HCEC 1CT (cell line): ENCODE measurements at regions not wholly inside any gene's neighbourhood (a gene's known extent, or its start where the extent isn't known, plus 50 kb on each side); places are given as distances from the start of the nearest gene placed in this dataset.

Experiments used
- DNase-seq: peaks from one replicate; pipeline ENCODE4 v3.0.0-alpha.2; 2017

- DNase-seq, result no peak
Measured at GRCh38 chr10:78853864-78854263, 214.9 kb upstream of the ZMIZ1 start.

- no peak for DNase-seq
Measured at GRCh38 chr10:78856421-78856820, 212.3 kb upstream of the ZMIZ1 start.

- no peak for DNase-seq
Measured at GRCh38 chr10:78857193-78857592, 211.6 kb upstream of the ZMIZ1 start.

- DNase-seq, result no peak
Measured at GRCh38 chr10:78859266-78859665, 209.5 kb upstream of the ZMIZ1 start.

GRCh38 chr10:78859769-78860168 lies 209.0 kb upstream of the ZMIZ1 start:
- no peak for DNase-seq

- DNase-seq, result no peak
Measured at GRCh38 chr10:78860260-78860914, 208.4 kb upstream of the ZMIZ1 start.

- DNase-seq, result no peak
Measured at GRCh38 chr10:78861529-78862327, 207.0 kb upstream of the ZMIZ1 start.

GRCh38 chr10:78862328-78862640 lies 206.5 kb upstream of the ZMIZ1 start:
- no peak for DNase-seq

GRCh38 chr10:78863140-78863905 lies 205.4 kb upstream of the ZMIZ1 start:
- DNase-seq, result no peak

- DNase-seq, result no peak
Measured at GRCh38 chr10:78863906-78864239, 204.9 kb upstream of the ZMIZ1 start.

- no peak for DNase-seq
Measured at GRCh38 chr10:78864761-78865537, 203.8 kb upstream of the ZMIZ1 start.

- DNase-seq, result no peak
Measured at GRCh38 chr10:78865538-78865875, 203.3 kb upstream of the ZMIZ1 start.

- DNase-seq, result no peak
Measured at GRCh38 chr10:78865931-78866717, 202.6 kb upstream of the ZMIZ1 start.

- DNase-seq, result no peak
Measured at GRCh38 chr10:78866731-78867554, 201.8 kb upstream of the ZMIZ1 start.

GRCh38 chr10:78867555-78867939 lies 201.2 kb upstream of the ZMIZ1 start:
- no peak for DNase-seq

- no peak for DNase-seq
Measured at GRCh38 chr10:78868048-78868447, 200.7 kb upstream of the ZMIZ1 start.

GRCh38 chr10:78868456-78868855 lies 200.3 kb upstream of the ZMIZ1 start:
- DNase-seq, result no peak

GRCh38 chr10:78868861-78869260 lies 199.9 kb upstream of the ZMIZ1 start:
- no peak for DNase-seq

GRCh38 chr10:78869508-78870454 lies 199.0 kb upstream of the ZMIZ1 start:
- no peak for DNase-seq

GRCh38 chr10:78870458-78870857 lies 198.3 kb upstream of the ZMIZ1 start:
- no peak for DNase-seq

- DNase-seq, result no peak
Measured at GRCh38 chr10:78871796-78872195, 197.0 kb upstream of the ZMIZ1 start.
